Natural killer cell (primary cell): ENCODE measurements at regions not wholly inside any gene's neighbourhood (a gene's known extent, or its start where the extent isn't known, plus 50 kb on each side); places are given as distances from the start of the nearest gene placed in this dataset.

Experiments used
- ATAC-seq, 3 donors: fragments of 150-1000 bp in 2 of 3; fragments of 200-7000 bp in 1 of 3; cut with Tn5 transposase; 1 replicate in 1 of 3; 2 replicates in 2 of 3; pipeline ENCODE4 v1.10.0; 2021; ENCODE audit warnings: mild to moderate bottlenecking in 2 of 3, moderate library complexity in 2 of 3
- DNase-seq, 2 donors: peaks; one replicate each; pipeline versions ENCODE4 v3.0.0 to v3.0.0-alpha.2; 2013 to 2021; ENCODE audit warnings: mixed read lengths in 1 of 2
- H3K27ac ChIP-seq: one replicate; pipeline ENCODE4 v1.5.1; 2013; ENCODE audit warnings: mild to moderate bottlenecking, low read length
- H3K27me3 ChIP-seq: one replicate; pipeline ENCODE4 v1.6.1; 2013; ENCODE audit warnings: low read length; ENCODE audit not compliant: control insufficient read depth, insufficient read depth
- H3K36me3 ChIP-seq: one replicate; pipeline ENCODE4 v1.6.1; 2013; ENCODE audit warnings: low read length; ENCODE audit not compliant: control insufficient read depth, insufficient read depth
- H3K4me1 ChIP-seq: one replicate; pipeline ENCODE4 v1.6.1; 2013; ENCODE audit warnings: low read length; ENCODE audit not compliant: control insufficient read depth, insufficient read depth
- H3K4me3 ChIP-seq: one replicate; pipeline ENCODE4 v1.5.1; 2013; ENCODE audit warnings: low read length
- H3K9me3 ChIP-seq: one replicate; pipeline ENCODE4 v1.6.1; 2013; ENCODE audit warnings: low read length; ENCODE audit not compliant: control insufficient read depth, insufficient read depth
- H3K27ac Mint-ChIP-seq, 2 donors: one replicate each; pipeline ENCODE4 v1.8.0; 2022; ENCODE audit warnings: mild to moderate bottlenecking in 2 of 2, mixed read lengths in 2 of 2, moderate library complexity in 1 of 2
- H3K27me3 Mint-ChIP-seq, 2 donors: one replicate each; pipeline ENCODE4 v1.8.0; 2022; ENCODE audit warnings: low read depth in 2 of 2, mixed read lengths in 2 of 2
- H3K36me3 Mint-ChIP-seq: one replicate; pipeline ENCODE4 v1.8.0; 2022; ENCODE audit warnings: mixed read lengths
- H3K4me1 Mint-ChIP-seq, 2 donors: one replicate each; pipeline ENCODE4 v1.8.0; 2022; ENCODE audit warnings: mixed read lengths in 2 of 2
- H3K4me3 Mint-ChIP-seq: one replicate; pipeline ENCODE4 v1.8.0; 2022; ENCODE audit warnings: mild to moderate bottlenecking, moderate library complexity, mixed read lengths
- H3K9me3 Mint-ChIP-seq, 2 donors: one replicate each; pipeline ENCODE4 v1.8.0; 2022; ENCODE audit warnings: mixed read lengths in 2 of 2
- WGBS: methylation state at CpG from one replicate; pipeline ENCODE4 v1.1.7; 2013; ENCODE audit warnings: missing lambda C conversion rate; ENCODE audit not compliant: insufficient coverage; 5-methylcytosine and 5-hydroxymethylcytosine counted together
- intact Hi-C: fragments of 100-400 bp; cut with micrococcal nuclease; formaldehyde crosslinking; loops from one replicate; pipeline ENCODE4 v1.14.2; 2022
- TF ChIP-seq, protein P1 (sequence below): fragments of 200-600 bp; IDR thresholded peaks from one replicate; pipeline ENCODE4 v1.8.0; 2022; ENCODE audit warnings: antibody characterized with exemption

DNA sequence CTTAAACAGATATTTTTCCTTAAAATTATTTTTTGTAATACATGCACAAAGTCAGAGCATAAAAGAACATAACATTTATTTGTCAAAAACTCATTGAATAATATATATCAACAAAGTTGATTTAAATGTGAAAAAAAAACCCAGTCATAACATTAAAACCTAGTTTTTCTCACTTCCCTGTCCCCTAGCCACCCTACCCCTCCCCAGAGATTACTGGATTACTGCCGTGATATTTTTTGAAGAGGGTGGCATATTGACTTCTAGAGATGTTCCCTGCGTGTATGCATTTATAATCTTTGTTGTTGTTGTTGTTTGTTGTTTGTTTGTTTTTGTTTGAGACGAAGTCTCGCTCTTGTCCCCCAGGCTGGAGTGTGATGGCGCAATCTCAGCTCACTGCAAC, 52.4 kb upstream of the ARMC2 start:
- TF ChIP-seq, protein P1, sequence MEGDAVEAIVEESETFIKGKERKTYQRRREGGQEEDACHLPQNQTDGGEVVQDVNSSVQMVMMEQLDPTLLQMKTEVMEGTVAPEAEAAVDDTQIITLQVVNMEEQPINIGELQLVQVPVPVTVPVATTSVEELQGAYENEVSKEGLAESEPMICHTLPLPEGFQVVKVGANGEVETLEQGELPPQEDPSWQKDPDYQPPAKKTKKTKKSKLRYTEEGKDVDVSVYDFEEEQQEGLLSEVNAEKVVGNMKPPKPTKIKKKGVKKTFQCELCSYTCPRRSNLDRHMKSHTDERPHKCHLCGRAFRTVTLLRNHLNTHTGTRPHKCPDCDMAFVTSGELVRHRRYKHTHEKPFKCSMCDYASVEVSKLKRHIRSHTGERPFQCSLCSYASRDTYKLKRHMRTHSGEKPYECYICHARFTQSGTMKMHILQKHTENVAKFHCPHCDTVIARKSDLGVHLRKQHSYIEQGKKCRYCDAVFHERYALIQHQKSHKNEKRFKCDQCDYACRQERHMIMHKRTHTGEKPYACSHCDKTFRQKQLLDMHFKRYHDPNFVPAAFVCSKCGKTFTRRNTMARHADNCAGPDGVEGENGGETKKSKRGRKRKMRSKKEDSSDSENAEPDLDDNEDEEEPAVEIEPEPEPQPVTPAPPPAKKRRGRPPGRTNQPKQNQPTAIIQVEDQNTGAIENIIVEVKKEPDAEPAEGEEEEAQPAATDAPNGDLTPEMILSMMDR, result no peak
- no peaks in the 10 kb centered on the region for H3K27me3 ChIP-seq
- intact Hi-C loops, result no loop called here
- DNase-seq (no peak), ATAC-seq (no peak)
- H3K4me3 ChIP-seq, result no peak overlapping the region
- Mint-ChIP-seq H3K27ac (no peak overlapping the region), H3K4me3 (no peak overlapping the region), H3K27me3 (no peaks in the 10 kb centered on the region), H3K9me3 (no peaks in the 10 kb centered on the region), H3K4me1 (peaks cover 34 to 35% of the 10 kb centered on the region in 2 donors), H3K36me3 (no peaks in the 10 kb centered on the region)
- WGBS, result 96% methylated on average over 4 of the region's 5 CpGs
- no peak overlapping the region for H3K27ac ChIP-seq
- H3K4me1 ChIP-seq, result peaks cover 28% of the 10 kb centered on the region
- H3K9me3 ChIP-seq, result no peaks in the 10 kb centered on the region
- no peaks in the 10 kb centered on the region for H3K36me3 ChIP-seq

DNA sequence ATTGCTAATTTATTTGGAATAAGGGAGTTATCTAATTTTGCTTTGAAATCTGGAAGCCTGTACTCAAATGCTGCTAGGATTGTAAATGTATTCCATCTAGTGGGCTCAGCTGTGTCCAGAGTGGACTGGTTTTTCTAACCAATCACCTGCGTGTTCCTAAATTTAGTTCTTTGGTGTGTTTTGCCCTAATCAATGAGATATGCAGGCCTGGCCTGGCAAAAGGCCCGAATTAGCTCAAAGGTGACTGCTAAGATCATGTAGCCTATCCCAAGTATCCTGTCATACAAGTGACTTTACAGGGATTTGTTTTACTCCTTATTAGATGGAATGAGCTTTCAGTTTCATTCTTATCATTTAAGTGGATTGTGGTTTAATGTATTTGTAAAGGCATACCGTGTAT, 51.3 kb upstream of the ARMC2 start:
- Histone ChIP-seq H3K9me3 (no peaks in the 10 kb centered on the region), H3K4me3 (no peak overlapping the region), H3K27me3 (no peaks in the 10 kb centered on the region), H3K4me1 (peaks cover 35% of the 10 kb centered on the region), H3K36me3 (no peaks in the 10 kb centered on the region), H3K27ac (no peak overlapping the region)
- Mint-ChIP-seq H3K36me3 (no peaks in the 10 kb centered on the region), H3K9me3 (no peaks in the 10 kb centered on the region), H3K27me3 (no peaks in the 10 kb centered on the region), H3K4me3 (no peak overlapping the region), H3K27ac (peak overlapping the region in 1 of 2 donors; percentile 14), H3K4me1 (peaks cover 40 to 42% of the 10 kb centered on the region in 2 donors)
- intact Hi-C loops, result no loop called here
- 87% methylated on average over 2 of the region's 3 CpGs for WGBS
- TF ChIP-seq, protein P1, result no peak
- no peak for ATAC-seq
- no peak for DNase-seq

DNA sequence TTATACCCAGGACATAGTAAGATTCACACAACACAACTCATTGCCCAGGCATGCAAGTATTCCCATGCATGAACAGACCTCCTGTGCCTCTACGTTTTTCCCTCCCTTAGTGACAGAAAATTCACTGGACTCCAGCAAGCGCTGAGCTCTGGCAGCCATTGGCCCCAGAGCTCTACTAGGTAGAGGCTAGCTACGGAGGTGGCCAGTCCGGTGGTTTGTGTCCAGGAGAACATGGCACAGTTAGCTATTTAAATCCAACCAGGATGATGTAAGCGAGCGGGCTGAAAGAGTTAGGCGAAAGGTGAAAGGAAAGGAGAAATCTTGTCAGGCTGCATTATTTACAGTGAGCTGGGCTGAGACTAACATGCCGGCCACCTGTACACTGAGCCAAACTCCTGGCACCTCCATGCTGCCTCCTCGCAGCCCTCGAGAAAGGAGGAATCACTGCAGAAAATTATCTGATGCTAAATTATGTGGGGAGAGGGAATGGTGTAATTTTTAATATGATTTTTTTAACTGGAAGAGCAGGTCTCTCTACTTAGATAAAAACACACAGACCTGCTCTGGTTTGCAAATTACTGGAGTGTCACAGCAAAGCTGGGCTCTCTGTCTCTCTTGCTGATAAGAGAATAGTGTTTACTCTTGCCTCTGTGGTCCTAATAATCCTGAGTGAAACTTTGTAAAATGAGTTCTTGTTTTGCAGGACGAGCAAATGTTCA, 50.1 kb upstream of the ARMC2 start:
- Histone ChIP-seq H3K4me3 (no peak overlapping the region), H3K27ac (peak overlapping the region; percentile 48), H3K36me3 (no peaks in the 10 kb centered on the region), H3K27me3 (no peaks in the 10 kb centered on the region), H3K4me1 (peaks cover 35% of the 10 kb centered on the region), H3K9me3 (no peaks in the 10 kb centered on the region)
- ATAC-seq (peak; percentile 7 to 18 (median 15)), DNase-seq (no peak)
- Mint-ChIP-seq H3K36me3 (no peaks in the 10 kb centered on the region), H3K27me3 (no peaks in the 10 kb centered on the region), H3K9me3 (no peaks in the 10 kb centered on the region), H3K4me1 (peaks cover 40 to 44% of the 10 kb centered on the region in 2 donors), H3K4me3 (peak overlapping the region; percentile 91), H3K27ac (peak overlapping the region; percentile 84 to 86)
- intact Hi-C loops, result no loop called here
- TF ChIP-seq, protein P1, result no peak
- WGBS, result 51% methylated on average over 11 of the region's 11 CpGs
